PC-9 (cell line): ENCODE measurements at regions not wholly inside any gene's neighbourhood (a gene's known extent, or its start where the extent isn't known, plus 50 kb on each side); places are given as distances from the start of the nearest gene placed in this dataset.
"Not testable (repeated sequence)": the region's sequence is repeated elsewhere in the genome, so short reads cannot be mapped to it uniquely, and the experiment has no call there.

Source experiments
- EZH2 ChIP-seq: fragments of 200-600 bp; sonication (generic); IDR thresholded peaks from 2 replicates; pipeline ENCODE4 v1.8.0; 2017; ENCODE audit warnings: antibody characterized with exemption, low read depth
- TF ChIP-seq, protein P1 (sequence below): fragments of 200-600 bp; sonication (generic); conservative IDR thresholded peaks from 2 replicates; pipeline ENCODE4 v1.6.1; 2017; ENCODE audit warnings: mixed run types, antibody characterized with exemption, mild to moderate bottlenecking, moderate library complexity

GRCh38 chr3:160102001-160102400, 113.4 kb downstream of the IL12A start:
- TF ChIP-seq, protein P1, sequence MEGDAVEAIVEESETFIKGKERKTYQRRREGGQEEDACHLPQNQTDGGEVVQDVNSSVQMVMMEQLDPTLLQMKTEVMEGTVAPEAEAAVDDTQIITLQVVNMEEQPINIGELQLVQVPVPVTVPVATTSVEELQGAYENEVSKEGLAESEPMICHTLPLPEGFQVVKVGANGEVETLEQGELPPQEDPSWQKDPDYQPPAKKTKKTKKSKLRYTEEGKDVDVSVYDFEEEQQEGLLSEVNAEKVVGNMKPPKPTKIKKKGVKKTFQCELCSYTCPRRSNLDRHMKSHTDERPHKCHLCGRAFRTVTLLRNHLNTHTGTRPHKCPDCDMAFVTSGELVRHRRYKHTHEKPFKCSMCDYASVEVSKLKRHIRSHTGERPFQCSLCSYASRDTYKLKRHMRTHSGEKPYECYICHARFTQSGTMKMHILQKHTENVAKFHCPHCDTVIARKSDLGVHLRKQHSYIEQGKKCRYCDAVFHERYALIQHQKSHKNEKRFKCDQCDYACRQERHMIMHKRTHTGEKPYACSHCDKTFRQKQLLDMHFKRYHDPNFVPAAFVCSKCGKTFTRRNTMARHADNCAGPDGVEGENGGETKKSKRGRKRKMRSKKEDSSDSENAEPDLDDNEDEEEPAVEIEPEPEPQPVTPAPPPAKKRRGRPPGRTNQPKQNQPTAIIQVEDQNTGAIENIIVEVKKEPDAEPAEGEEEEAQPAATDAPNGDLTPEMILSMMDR, result not testable (repeated sequence)
- not testable (repeated sequence) for TF ChIP-seq EZH2
